ENCODE measurements at regions not wholly inside any gene's neighbourhood (a gene's known extent, or its start where the extent isn't known, plus 50 kb on each side); places are given as distances from the start of the nearest gene placed in this dataset.

GRCh38 chr18:44065206-44065605 is 615.5 kb upstream of the SETBP1 start:
- no peak overlapping the region for H3K4me3 ChIP-seq (ENCODE audit: low read depth, low read length)
- DNase-seq (ENCODE audit: low read depth) = no peak

GRCh38 chr18:44066541-44066940 is 614.1 kb upstream of the SETBP1 start:
- H3K4me3 ChIP-seq (ENCODE audit: low read depth, low read length) = no peak overlapping the region
- no peak for DNase-seq (ENCODE audit: low read depth)

GRCh38 chr18:44067186-44067585 is 613.5 kb upstream of the SETBP1 start:
- no peak for DNase-seq (ENCODE audit: low read depth)
- H3K4me3 ChIP-seq (ENCODE audit: low read depth, low read length) = no peak overlapping the region

GRCh38 chr18:44075038-44075437 is 605.6 kb upstream of the SETBP1 start:
- no peak for DNase-seq (ENCODE audit: low read depth)
- no peak overlapping the region for H3K4me3 ChIP-seq (ENCODE audit: low read depth, low read length)

GRCh38 chr18:44079606-44080005 is 601.1 kb upstream of the SETBP1 start:
- peak; percentile 55 for DNase-seq (ENCODE audit: low read depth)
- H3K4me3 ChIP-seq (ENCODE audit: low read depth, low read length) = no peak overlapping the region

- DNase-seq (ENCODE audit: low read depth) = no peak
These were observed 600.6 kb upstream of the SETBP1 start for GRCh38 chr18:44080054-44080453.

GRCh38 chr18:44089732-44090131 is 591.0 kb upstream of the SETBP1 start:
- H3K4me3 ChIP-seq (ENCODE audit: low read depth, low read length) = no peak overlapping the region
- DNase-seq (ENCODE audit: low read depth) = no peak

More at GRCh38 chr18:44080054-44080453, 600.6 kb upstream of the SETBP1 start:
- H3K4me3 ChIP-seq (ENCODE audit: low read depth, low read length) = no peak overlapping the region

GRCh38 chr18:44090453-44090852 is 590.2 kb upstream of the SETBP1 start:
- H3K4me3 ChIP-seq (ENCODE audit: low read depth, low read length) = no peak overlapping the region

GRCh38 chr18:44093253-44093652 is 587.4 kb upstream of the SETBP1 start:
- DNase-seq (ENCODE audit: low read depth) = no peak
- H3K4me3 ChIP-seq (ENCODE audit: low read depth, low read length) = no peak overlapping the region

More at GRCh38 chr18:44090453-44090852, 590.2 kb upstream of the SETBP1 start:
- DNase-seq (ENCODE audit: low read depth) = no peak

GRCh38 chr18:44096016-44096415 is 584.7 kb upstream of the SETBP1 start:
- DNase-seq (ENCODE audit: low read depth) = no peak
- no peak overlapping the region for H3K4me3 ChIP-seq (ENCODE audit: low read depth, low read length)

- no peak for DNase-seq (ENCODE audit: low read depth)
- H3K4me3 ChIP-seq (ENCODE audit: low read depth, low read length) = no peak overlapping the region
These were observed 582.1 kb upstream of the SETBP1 start for GRCh38 chr18:44098551-44099098.

- peak; percentile 8 for DNase-seq (ENCODE audit: low read depth)
These were observed 573.5 kb upstream of the SETBP1 start for GRCh38 chr18:44107187-44107586.

GRCh38 chr18:44111337-44111736 is 569.4 kb upstream of the SETBP1 start:
- no peak overlapping the region for H3K4me3 ChIP-seq (ENCODE audit: low read depth, low read length)
- DNase-seq (ENCODE audit: low read depth) = no peak

More at GRCh38 chr18:44107187-44107586, 573.5 kb upstream of the SETBP1 start:
- H3K4me3 ChIP-seq (ENCODE audit: low read depth, low read length) = no peak overlapping the region

GRCh38 chr18:44117821-44118220 is 562.9 kb upstream of the SETBP1 start:
- no peak overlapping the region for H3K4me3 ChIP-seq (ENCODE audit: low read depth, low read length)

GRCh38 chr18:44119607-44120006 is 561.1 kb upstream of the SETBP1 start:
- no peak for DNase-seq (ENCODE audit: low read depth)
- H3K4me3 ChIP-seq (ENCODE audit: low read depth, low read length) = no peak overlapping the region

More at GRCh38 chr18:44117821-44118220, 562.9 kb upstream of the SETBP1 start:
- no peak for DNase-seq (ENCODE audit: low read depth)

- no peak overlapping the region for H3K4me3 ChIP-seq (ENCODE audit: low read depth, low read length)
- no peak for DNase-seq (ENCODE audit: low read depth)
These were observed 556.9 kb upstream of the SETBP1 start for GRCh38 chr18:44123743-44124142.

GRCh38 chr18:44125446-44125845 is 555.2 kb upstream of the SETBP1 start:
- H3K4me3 ChIP-seq (ENCODE audit: low read depth, low read length) = no peak overlapping the region
- no peak for DNase-seq (ENCODE audit: low read depth)

GRCh38 chr18:44126598-44126997 is 554.1 kb upstream of the SETBP1 start:
- no peak overlapping the region for H3K4me3 ChIP-seq (ENCODE audit: low read depth, low read length)
- no peak for DNase-seq (ENCODE audit: low read depth)

- H3K4me3 ChIP-seq (ENCODE audit: low read depth, low read length) = no peak overlapping the region
- no peak for DNase-seq (ENCODE audit: low read depth)
These were observed 552.3 kb upstream of the SETBP1 start for GRCh38 chr18:44128365-44128764.

- DNase-seq (ENCODE audit: low read depth) = no peak
- no peak overlapping the region for H3K4me3 ChIP-seq (ENCODE audit: low read depth, low read length)
These were observed 550.2 kb upstream of the SETBP1 start for GRCh38 chr18:44130376-44130942.

GRCh38 chr18:44133483-44133882 is 547.2 kb upstream of the SETBP1 start:
- DNase-seq (ENCODE audit: low read depth) = no peak
- no peak overlapping the region for H3K4me3 ChIP-seq (ENCODE audit: low read depth, low read length)
